ENCODE measurements at regions not wholly inside any gene's neighbourhood (a gene's known extent, or its start where the extent isn't known, plus 50 kb on each side); places are given as distances from the start of the nearest gene placed in this dataset.

- POLR2A ChIA-PET = no interaction called here
- TF ChIP-seq TARDBP (IDR thresholded peaks at IDR 0.05) (no peak), SP1 (IDR thresholded peaks at IDR 0.05) (no peak), CTBP1 (IDR thresholded peaks at IDR 0.05; ENCODE audit: borderline replicate concordance) (no peak), BHLHE40 (IDR thresholded peaks at IDR 0.05; ENCODE audit: borderline replicate concordance) (no peak)
- TF ChIP-seq, protein P1, sequence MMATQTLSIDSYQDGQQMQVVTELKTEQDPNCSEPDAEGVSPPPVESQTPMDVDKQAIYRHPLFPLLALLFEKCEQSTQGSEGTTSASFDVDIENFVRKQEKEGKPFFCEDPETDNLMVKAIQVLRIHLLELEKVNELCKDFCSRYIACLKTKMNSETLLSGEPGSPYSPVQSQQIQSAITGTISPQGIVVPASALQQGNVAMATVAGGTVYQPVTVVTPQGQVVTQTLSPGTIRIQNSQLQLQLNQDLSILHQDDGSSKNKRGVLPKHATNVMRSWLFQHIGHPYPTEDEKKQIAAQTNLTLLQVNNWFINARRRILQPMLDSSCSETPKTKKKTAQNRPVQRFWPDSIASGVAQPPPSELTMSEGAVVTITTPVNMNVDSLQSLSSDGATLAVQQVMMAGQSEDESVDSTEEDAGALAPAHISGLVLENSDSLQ (IDR thresholded peaks at IDR 0.05) = no peak
- CTCF ChIA-PET = no interaction called here
- no peak for DNase-seq (ENCODE audit: extremely low spot score)
Observed at GRCh38 chr18:78573773-78574172, 405.8 kb upstream of the SALL3 start.

GRCh38 chr18:78576967-78577366 is 402.7 kb upstream of the SALL3 start:
- DNase-seq (ENCODE audit: extremely low spot score) = no peak
- POLR2A ChIA-PET = interaction anchor here (0.6 kb wide), 1 partner anchor 1225 kb away, joined by 3 read pairs; no protein-coding TSS in a partner anchor
- CTCF ChIA-PET = no interaction called here
- TF ChIP-seq SP1 (IDR thresholded peaks at IDR 0.05) (no peak), BHLHE40 (IDR thresholded peaks at IDR 0.05; ENCODE audit: borderline replicate concordance) (no peak), NFRKB (IDR thresholded peaks at IDR 0.05) (no peak), CTBP1 (IDR thresholded peaks at IDR 0.05; ENCODE audit: borderline replicate concordance) (no peak), LEF1 (IDR thresholded peaks at IDR 0.05; ENCODE audit: borderline replicate concordance) (no peak), FOXA1 (IDR thresholded peaks at IDR 0.05) (no peak), ZNF384 (IDR thresholded peaks at IDR 0.05) (no peak), FOXM1 (IDR thresholded peaks at IDR 0.05; ENCODE audit: borderline replicate concordance) (no peak), ELF4 (IDR thresholded peaks at IDR 0.05) (no peak), TARDBP (IDR thresholded peaks at IDR 0.05) (no peak), HDGF (IDR thresholded peaks at IDR 0.05; ENCODE audit: borderline replicate concordance) (no peak), FOXK2 (IDR thresholded peaks at IDR 0.05) (no peak), SUZ12 (IDR thresholded peaks at IDR 0.05) (no peak), ARNT (IDR thresholded peaks at IDR 0.05) (no peak), L3MBTL2 (conservative IDR thresholded peaks at IDR 0.05) (no peak)
- TF ChIP-seq, protein P1 (IDR thresholded peaks at IDR 0.05) = no peak

- TF ChIP-seq FOXM1 (IDR thresholded peaks at IDR 0.05; ENCODE audit: borderline replicate concordance) (no peak), ZNF384 (IDR thresholded peaks at IDR 0.05) (no peak), HDGF (IDR thresholded peaks at IDR 0.05; ENCODE audit: borderline replicate concordance) (no peak), SP1 (IDR thresholded peaks at IDR 0.05) (no peak), ELF4 (IDR thresholded peaks at IDR 0.05) (no peak), FOXA1 (IDR thresholded peaks at IDR 0.05) (no peak), CTBP1 (IDR thresholded peaks at IDR 0.05; ENCODE audit: borderline replicate concordance) (no peak), ARNT (IDR thresholded peaks at IDR 0.05) (no peak), LEF1 (IDR thresholded peaks at IDR 0.05; ENCODE audit: borderline replicate concordance) (no peak), L3MBTL2 (conservative IDR thresholded peaks at IDR 0.05) (no peak), FOXK2 (IDR thresholded peaks at IDR 0.05) (no peak)
- TF ChIP-seq, protein P1 (IDR thresholded peaks at IDR 0.05) = no peak
- ChIA-PET CTCF (no interaction called here), POLR2A (no interaction called here)
- no peak for DNase-seq (ENCODE audit: extremely low spot score)
Observed at GRCh38 chr18:78579449-78579848, 400.2 kb upstream of the SALL3 start.

- no peak for DNase-seq (ENCODE audit: extremely low spot score)
- ChIA-PET CTCF (no interaction called here), POLR2A (no interaction called here)
- no peak for TF ChIP-seq ZNF384 (IDR thresholded peaks at IDR 0.05)
Observed at GRCh38 chr18:78579854-78580577, 399.6 kb upstream of the SALL3 start.

DNA sequence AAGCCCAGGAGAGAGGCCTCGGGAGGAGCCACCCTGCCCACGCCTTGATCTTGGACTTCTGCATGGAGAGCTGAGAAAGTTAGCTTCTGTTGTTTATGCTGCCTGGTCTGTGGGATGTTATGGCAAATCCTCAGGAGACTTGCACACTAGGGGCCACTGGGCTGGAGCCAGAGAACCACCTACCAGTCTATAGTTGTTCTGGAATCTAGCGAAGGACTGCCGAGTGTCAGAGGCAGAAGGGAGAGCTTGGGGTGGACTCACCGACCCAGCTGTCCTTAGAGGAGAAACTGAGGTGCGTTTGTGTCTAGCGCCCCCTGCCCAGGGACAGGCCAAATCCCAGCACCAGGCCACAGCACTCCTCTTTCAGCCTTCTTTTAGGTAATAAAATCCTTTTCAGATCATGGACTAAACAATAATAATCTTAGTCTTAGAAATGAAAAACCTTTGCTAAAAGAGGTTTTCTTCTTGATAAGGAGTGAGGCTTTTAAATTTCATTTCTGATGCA is 398.7 kb upstream of the SALL3 start:
- POLR2A ChIA-PET = no interaction called here
- TF ChIP-seq ARNT (IDR thresholded peaks at IDR 0.05) (no peak), BHLHE40 (IDR thresholded peaks at IDR 0.05; ENCODE audit: borderline replicate concordance) (no peak), CTBP1 (IDR thresholded peaks at IDR 0.05; ENCODE audit: borderline replicate concordance) (no peak), ELF4 (IDR thresholded peaks at IDR 0.05) (no peak), L3MBTL2 (conservative IDR thresholded peaks at IDR 0.05) (no peak), HDGF (IDR thresholded peaks at IDR 0.05; ENCODE audit: borderline replicate concordance) (no peak), NFRKB (IDR thresholded peaks at IDR 0.05) (no peak), SP1 (IDR thresholded peaks at IDR 0.05) (no peak), TARDBP (IDR thresholded peaks at IDR 0.05) (no peak), SUZ12 (IDR thresholded peaks at IDR 0.05) (no peak), FOXM1 (IDR thresholded peaks at IDR 0.05; ENCODE audit: borderline replicate concordance) (no peak), ZNF384 (IDR thresholded peaks at IDR 0.05) (no peak), FOXK2 (IDR thresholded peaks at IDR 0.05) (no peak), FOXA1 (IDR thresholded peaks at IDR 0.05) (no peak), LEF1 (IDR thresholded peaks at IDR 0.05; ENCODE audit: borderline replicate concordance) (no peak)
- TF ChIP-seq, protein P1 (IDR thresholded peaks at IDR 0.05) = no peak
- DNase-seq (ENCODE audit: extremely low spot score) = no peak
- CTCF ChIA-PET = no interaction called here
